ENCODE measurements at regions not wholly inside any gene's neighbourhood (a gene's known extent, or its start where the extent isn't known, plus 50 kb on each side); places are given as distances from the start of the nearest gene placed in this dataset.

GRCh38 chr16:52034830-52035229, 512.1 kb downstream of the TOX3 start:
- no peak for TF ChIP-seq CTCF (conservative IDR thresholded peaks at IDR 0.05; ENCODE audit: low read depth in 2 of 2)
- no peak for TF ChIP-seq POLR2AphosphoS5 (IDR thresholded peaks at IDR 0.05; ENCODE audit: low read depth)
- TF ChIP-seq EZH2 (IDR thresholded peaks at IDR 0.05; ENCODE audit: low read depth, unreplicated experiment), result no peak
- TF ChIP-seq JUNB (IDR thresholded peaks at IDR 0.05; ENCODE audit: unreplicated experiment), result no peak
- no peak for TF ChIP-seq ZNF331 (CRISPR knock-in tag; IDR thresholded peaks at IDR 0.05; ENCODE audit: low read depth)
- no peak for TF ChIP-seq EZH2phosphoT487 (IDR thresholded peaks at IDR 0.05; ENCODE audit: unreplicated experiment)
- TF ChIP-seq CREB1 (CRISPR knock-in tag; IDR thresholded peaks at IDR 0.05; ENCODE audit: low read depth), result no peak
- no peak for TF ChIP-seq NANOG (IDR thresholded peaks at IDR 0.05; ENCODE audit: borderline replicate concordance)
